ENCODE measurements at regions not wholly inside any gene's neighbourhood (a gene's known extent, or its start where the extent isn't known, plus 50 kb on each side); places are given as distances from the start of the nearest gene placed in this dataset.

- no peak overlapping the region for H2BK12ac ChIP-seq (ENCODE audit: low read depth, low read length)
- H3K4me1 ChIP-seq (replicated peaks in 1 of 4; ENCODE audit: control insufficient read depth in 3 of 4, insufficient read depth in 4 of 4, low read length in 3 of 4), result no peaks in the 10 kb centered on the region
- no peak overlapping the region for H3K4me2 ChIP-seq (ENCODE audit: insufficient read depth in 1 of 2, low read depth in 2 of 2, low read length in 2 of 2)
- no peak overlapping the region for H2BK15ac ChIP-seq (ENCODE audit: low read length)
- FAIRE-seq (no peak), DNase-seq (ENCODE audit: low read depth in 1 of 2, low spot score in 2 of 2) (no peak)
- TF ChIP-seq FOSL1 (IDR thresholded peaks at IDR 0.05; ENCODE audit: insufficient read depth, low read depth, low read length) (no peak), SIN3A (conservative IDR thresholded peaks at IDR 0.05 in 1 of 2, IDR thresholded peaks at IDR 0.05 in 1 of 2; ENCODE audit: low read depth in 1 of 2, low read length in 2 of 2) (no peak), CTBP2 (IDR thresholded peaks at IDR 0.05; ENCODE audit: borderline replicate concordance, insufficient read depth, insufficient read length, low read length) (no peak), RNF2 (IDR thresholded peaks at IDR 0.05; ENCODE audit: borderline replicate concordance, low read depth, low read length, missing control alignments, poor library complexity, severe bottlenecking) (no peak), SUZ12 (IDR thresholded peaks at IDR 0.05; ENCODE audit: low read length) (no peak), KDM5A (IDR thresholded peaks at IDR 0.05; ENCODE audit: low read length) (no peak), TEAD4 (IDR thresholded peaks at IDR 0.05; ENCODE audit: low read depth, low read length) (no peak)
- H3K9me3 ChIP-seq (ENCODE audit: insufficient read depth in 2 of 2, low read depth in 1 of 2, low read length in 1 of 2), result no peaks in the 10 kb centered on the region
- 93% methylated on average over 7 of the region's 7 CpGs; no CpG with 5 or more reads in 1 of the 2 experiments for WGBS, 2 experiments (ENCODE audit: extremely low coverage in 1 of 2, insufficient coverage in 1 of 2, insufficient read length in 1 of 2, insufficient replicate concordance in 2 of 2, low coverage in 1 of 2, low lambda C conversion rate in 2 of 2, missing lambda C conversion rate in 1 of 2)
- no peak overlapping the region for H2BK20ac ChIP-seq (ENCODE audit: low read length)
- no peaks in the 10 kb centered on the region for H4K20me1 ChIP-seq (replicated peaks in 1 of 2; ENCODE audit: control insufficient read depth in 1 of 2, insufficient read depth in 2 of 2, low read length in 2 of 2)
- no peak overlapping the region for H3K4me3 ChIP-seq (ENCODE audit: extremely low read depth in 1 of 4, insufficient read depth in 2 of 4, low read depth in 3 of 4, low read length in 4 of 4)
- no peak overlapping the region for H3K23ac ChIP-seq (ENCODE audit: insufficient read length)
- H4K5ac ChIP-seq (ENCODE audit: insufficient read length, low read depth, low read length), result no peak overlapping the region
- no peaks in the 10 kb centered on the region for H3K79me2 ChIP-seq (ENCODE audit: control insufficient read depth in 1 of 2, insufficient read depth in 2 of 2, low read length in 2 of 2)
- no peak overlapping the region for H3K18ac ChIP-seq (ENCODE audit: extremely low read depth, low read length)
- H3K9ac ChIP-seq (replicated peaks in 1 of 4; ENCODE audit: extremely low read depth in 1 of 4, low read depth in 3 of 4, low read length in 3 of 4), result no peak overlapping the region
- H3K79me1 ChIP-seq (ENCODE audit: low read depth, low read length), result no peaks in the 10 kb centered on the region
- no peak overlapping the region for H4K8ac ChIP-seq (ENCODE audit: extremely low read depth, insufficient read depth, low read length)
- H2AFZ ChIP-seq (ENCODE audit: low read length), result no peak overlapping the region
- no peak overlapping the region for H2BK5ac ChIP-seq (ENCODE audit: low read depth, low read length)
- H2BK120ac ChIP-seq (replicated peaks; ENCODE audit: low read depth, low read length), result no peak overlapping the region
- no peak overlapping the region for H2AK5ac ChIP-seq (ENCODE audit: low read depth, low read length)
- no peak overlapping the region for H4K91ac ChIP-seq (replicated peaks; ENCODE audit: insufficient read length, low read length)
- no peak overlapping the region for H3K4ac ChIP-seq (replicated peaks; ENCODE audit: insufficient read length, low read depth, low read length)
- ChIA-PET POLR2A (ENCODE audit: partially characterized antibody) (no interaction called here), CTCF (ENCODE audit: partially characterized antibody) (no interaction called here)
- no peaks in the 10 kb centered on the region for H3K27me3 ChIP-seq (replicated peaks in 1 of 4; ENCODE audit: control insufficient read depth in 3 of 4, extremely low read depth in 1 of 4, insufficient read depth in 3 of 4, low read length in 3 of 4)
- H3K56ac ChIP-seq (replicated peaks; ENCODE audit: insufficient read length, low read depth, low read length), result no peak overlapping the region
- no peak overlapping the region for H3K14ac ChIP-seq (ENCODE audit: insufficient read length)
- H3K27ac ChIP-seq (ENCODE audit: low read depth, low read length), result no peak overlapping the region
- H3K23me2 ChIP-seq (ENCODE audit: low read depth, low read length), result no peaks in the 10 kb centered on the region
- H3K36me3 ChIP-seq (ENCODE audit: control insufficient read depth in 2 of 4, insufficient read depth in 4 of 4, low read length in 3 of 4), result no peaks in the 10 kb centered on the region
These were observed 723.8 kb upstream of the CDH6 start for GRCh38 chr5:30469691-30470090.

All from H1 (cell line).